Stimulated activated CD4-positive, alpha-beta T cell treated with anti-CD3 and anti-CD28 coated beads, TNF-alpha, amount 100 ng/mL, for 48 hours (primary cell): ENCODE measurements at regions not wholly inside any gene's neighbourhood (a gene's known extent, or its start where the extent isn't known, plus 50 kb on each side); places are given as distances from the start of the nearest gene placed in this dataset.
"Not testable (repeated sequence)": the region's sequence is repeated elsewhere in the genome, so short reads cannot be mapped to it uniquely, and the experiment has no call there.

ENCODE experiments used
- DNase-seq, 3 donors: peaks; one replicate each; pipeline ENCODE4 v3.0.0-alpha.2; 2020; ENCODE audit warnings: low read depth in 3 of 3

GRCh38 chr7:26076691-26077090 lies 75.3 kb upstream of the NFE2L3 start:
- DNase-seq = no peak

DNA sequence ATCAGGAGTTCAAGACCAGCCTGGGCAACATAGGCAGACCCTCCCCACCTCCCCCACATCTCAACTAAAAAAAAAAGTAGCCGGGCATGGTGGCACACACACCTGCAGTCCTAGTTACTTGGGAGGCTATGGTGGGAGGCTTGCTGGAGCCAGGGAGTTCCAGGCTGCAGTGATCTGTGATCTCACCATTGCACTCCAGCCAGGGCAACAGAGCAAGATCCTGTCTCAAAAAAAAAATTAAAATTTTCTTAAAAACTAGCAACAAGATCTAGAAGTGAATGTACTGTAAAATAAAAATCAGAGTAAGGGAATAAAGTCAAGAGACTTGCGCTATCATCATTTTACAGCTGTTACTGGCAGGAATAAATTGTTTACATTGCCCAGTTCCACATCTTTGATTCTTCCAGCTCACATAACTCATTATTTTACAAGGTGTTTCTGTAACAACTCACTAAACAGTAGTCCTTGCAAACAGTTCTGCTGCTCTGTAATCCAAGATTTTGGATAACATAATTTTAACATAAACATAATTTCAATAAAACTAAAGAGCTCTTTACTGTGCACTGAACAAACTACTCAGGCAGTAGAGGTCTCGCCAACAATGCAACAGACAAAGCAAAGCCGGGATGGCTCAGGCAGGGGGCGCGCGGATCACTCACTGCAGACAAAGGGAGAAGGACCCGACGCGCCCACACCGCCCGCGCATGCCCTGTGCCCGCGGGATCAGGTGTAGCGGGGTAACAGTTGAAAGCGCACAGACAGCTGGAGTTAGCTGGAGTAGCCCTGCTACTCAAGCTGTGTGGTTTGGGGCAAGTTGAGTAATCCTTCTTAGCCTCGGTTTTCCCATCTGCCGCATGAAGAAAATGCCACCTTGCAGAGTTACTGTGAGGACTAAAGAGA lies 73.3 kb upstream of the NFE2L3 start:
- peak; percentile 53 to 63 (median 54) for DNase-seq

GRCh38 chr7:26081638-26082037 lies 70.4 kb upstream of the NFE2L3 start:
- DNase-seq = no peak

DNA sequence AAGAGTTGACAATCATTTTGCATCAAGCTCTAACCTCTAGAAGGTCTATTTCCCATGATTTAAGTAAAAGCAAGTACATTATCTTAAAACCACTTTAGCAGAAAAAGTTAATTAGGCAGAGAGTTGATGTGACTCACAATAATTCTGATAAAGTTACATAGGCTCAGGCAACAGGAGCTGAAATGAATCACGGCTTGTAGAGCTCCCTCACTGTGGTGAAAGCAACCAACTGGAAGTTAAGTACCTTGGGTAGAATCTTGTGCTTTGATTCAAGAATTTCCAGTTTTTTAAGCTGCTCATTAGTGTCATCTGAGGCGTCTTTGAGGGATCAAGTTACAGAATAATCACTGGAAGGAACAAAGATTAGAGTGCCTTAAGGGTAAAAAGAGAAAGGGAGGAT lies 68.9 kb upstream of the NFE2L3 start:
- DNase-seq = no peak

DNA sequence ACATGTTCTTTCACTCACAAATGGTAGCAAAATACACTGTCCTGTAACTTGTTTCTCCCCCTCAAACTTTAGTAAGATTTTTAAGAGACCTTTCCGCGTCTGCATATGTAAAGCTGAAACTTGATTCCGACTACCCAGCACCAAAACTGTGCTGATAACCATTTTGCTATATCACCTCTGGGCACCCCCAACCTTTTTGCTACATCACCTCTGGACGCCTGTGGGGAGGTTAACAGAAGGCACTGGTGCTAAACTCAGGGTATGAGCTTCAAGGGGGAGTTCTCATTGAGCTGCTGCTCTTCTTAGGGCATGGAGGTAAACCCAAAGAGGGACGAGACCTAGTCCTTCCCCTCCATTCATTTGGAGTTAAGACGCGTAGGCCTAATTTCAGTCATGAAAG lies 67.6 kb upstream of the NFE2L3 start:
- DNase-seq = no peak

GRCh38 chr7:26085771-26086170 lies 66.2 kb upstream of the NFE2L3 start:
- DNase-seq = no peak

DNA sequence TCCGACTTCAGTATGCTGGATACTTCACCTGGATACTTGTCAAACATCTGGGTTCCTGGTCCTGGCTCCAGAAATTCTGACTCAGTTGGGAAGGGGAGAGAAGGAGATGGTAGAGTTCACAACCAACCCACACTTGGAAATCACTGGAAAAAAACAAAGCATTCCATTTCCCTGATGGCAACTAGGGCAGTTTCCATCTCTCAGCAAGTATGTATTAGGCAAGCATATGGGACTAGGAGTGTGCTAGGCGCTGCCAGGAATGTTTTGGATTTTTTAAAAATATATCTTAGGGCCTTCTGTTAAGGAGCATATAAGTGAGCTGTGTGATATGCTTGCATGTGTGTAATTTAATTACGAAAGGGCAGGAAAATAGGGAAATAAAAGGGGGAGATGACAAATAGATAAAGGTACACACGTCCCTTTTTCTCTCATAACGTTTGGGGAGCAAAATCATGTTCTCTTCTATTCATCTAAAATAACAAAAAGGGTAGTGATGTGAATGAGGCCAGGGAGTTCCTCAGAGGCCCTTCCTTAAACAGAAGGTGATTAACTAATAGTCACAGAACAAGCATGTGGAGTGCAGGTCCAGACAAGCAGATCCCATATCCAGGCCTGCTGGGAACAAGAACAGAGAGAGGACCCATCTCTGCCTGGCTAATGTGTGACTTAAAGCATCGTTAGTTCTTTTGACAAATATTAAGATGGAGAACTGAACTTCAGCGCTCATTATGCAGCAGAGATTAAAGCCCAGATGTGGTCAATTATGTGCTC lies 64.5 kb upstream of the NFE2L3 start:
- DNase-seq = no peak

DNA sequence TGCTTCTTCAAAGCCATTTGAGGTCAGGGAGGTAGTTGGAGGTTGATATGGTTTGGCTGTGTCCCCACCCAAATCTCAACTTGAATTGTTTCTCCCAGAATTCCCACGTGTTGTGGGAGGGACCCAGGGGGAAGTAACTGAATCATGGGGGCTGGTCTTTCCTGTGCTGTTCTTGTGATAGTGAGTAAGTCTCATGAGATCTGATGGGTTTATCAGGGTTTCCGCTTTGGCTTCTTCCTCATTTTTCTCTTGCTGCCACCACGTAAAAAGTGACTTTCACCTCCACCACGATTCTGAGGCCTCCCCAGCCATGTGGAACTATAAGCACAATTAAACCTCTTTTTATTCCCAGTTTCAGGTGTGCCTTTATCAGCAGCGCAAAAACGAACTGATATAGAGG lies 62.5 kb upstream of the NFE2L3 start:
- DNase-seq = not testable (repeated sequence)

- no peak for DNase-seq
Measured at GRCh38 chr7:26090927-26091519, 61.0 kb upstream of the NFE2L3 start.

- DNase-seq = no peak
Measured at GRCh38 chr7:26091933-26092332, 60.1 kb upstream of the NFE2L3 start.

- DNase-seq = no peak
Measured at GRCh38 chr7:26093023-26093422, 59.0 kb upstream of the NFE2L3 start.

GRCh38 chr7:26096136-26096535 lies 55.9 kb upstream of the NFE2L3 start:
- DNase-seq = no peak

DNA sequence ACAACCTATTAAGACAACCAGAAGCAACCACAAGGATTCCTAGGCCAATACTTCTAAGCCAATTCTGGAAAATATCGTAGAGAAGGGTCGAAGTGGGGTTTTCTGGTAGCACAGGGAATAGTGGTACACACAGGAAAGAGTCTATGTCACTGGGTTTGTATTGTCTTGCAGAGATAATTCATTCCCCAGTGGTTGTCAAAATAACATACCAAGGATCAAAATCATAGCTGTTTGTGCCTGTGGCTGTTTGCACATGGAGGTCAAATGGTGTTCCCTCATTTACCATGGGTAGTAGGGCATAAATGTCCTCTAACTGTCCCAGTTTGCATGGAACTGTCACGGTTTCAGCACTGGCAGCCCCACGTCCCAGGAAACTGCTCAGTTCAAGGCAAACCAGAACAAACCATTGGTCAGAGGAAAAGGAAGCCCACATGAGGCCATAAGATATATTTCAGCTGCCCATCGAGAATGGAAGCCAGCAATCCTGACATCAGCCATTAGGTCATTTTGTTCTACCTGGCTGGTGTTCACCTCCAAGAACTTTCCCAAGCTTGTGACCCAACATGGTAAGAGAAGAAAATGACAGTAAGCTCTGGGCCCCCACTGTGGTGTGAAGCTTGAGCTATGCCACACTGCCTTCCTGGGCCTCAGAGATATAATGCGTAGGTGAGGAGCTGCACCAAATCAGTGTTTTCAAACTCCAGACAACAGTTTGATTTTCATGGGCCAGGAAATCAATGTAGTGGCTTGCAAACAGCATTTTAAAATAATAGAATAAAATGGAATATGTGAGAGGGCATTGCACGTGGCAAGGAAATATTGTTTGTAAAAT lies 53.9 kb upstream of the NFE2L3 start:
- DNase-seq = no peak

GRCh38 chr7:26099236-26099635 lies 52.8 kb upstream of the NFE2L3 start:
- DNase-seq = no peak

GRCh38 chr7:26100406-26101339 lies 51.3 kb upstream of the NFE2L3 start:
- no peak for DNase-seq

DNA sequence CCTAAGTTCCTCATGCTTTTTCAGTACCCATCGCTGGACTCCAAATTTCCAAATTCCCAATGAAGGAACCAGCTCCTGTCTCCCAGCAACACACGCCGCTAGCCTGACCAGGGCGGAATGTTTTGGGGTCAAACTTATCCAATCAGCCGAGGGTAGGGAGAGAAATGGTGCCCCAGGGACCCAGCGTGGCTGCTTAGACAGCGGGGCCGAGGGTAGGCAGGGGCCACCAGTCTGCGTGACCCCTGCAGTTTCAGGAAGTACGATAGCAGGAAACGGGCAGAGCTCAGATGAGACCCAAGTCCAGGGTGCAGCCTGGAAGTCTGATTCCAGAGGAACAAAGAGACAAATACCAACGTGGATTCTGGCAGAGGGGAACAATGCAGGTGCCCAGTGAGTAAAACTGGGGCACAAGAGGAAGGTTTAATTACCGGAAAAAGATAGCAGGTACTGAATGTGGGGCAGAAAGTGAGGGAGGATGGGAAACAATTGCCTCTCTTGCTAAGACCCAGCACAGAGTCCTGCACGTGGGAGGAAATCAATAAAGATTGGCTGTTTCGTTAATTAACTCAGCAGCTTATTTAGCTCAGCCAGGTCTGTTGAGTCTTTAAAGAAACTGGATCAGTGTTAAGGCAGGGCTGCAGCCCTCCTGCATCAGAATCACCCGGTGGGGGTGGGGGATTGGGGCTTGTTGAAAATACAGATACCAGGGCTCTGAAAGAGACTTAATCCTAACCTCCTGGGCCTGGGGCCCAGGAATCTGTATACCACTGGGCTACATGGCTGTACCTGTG lies 50.4 kb upstream of the NFE2L3 start:
- DNase-seq = no peak

DNA sequence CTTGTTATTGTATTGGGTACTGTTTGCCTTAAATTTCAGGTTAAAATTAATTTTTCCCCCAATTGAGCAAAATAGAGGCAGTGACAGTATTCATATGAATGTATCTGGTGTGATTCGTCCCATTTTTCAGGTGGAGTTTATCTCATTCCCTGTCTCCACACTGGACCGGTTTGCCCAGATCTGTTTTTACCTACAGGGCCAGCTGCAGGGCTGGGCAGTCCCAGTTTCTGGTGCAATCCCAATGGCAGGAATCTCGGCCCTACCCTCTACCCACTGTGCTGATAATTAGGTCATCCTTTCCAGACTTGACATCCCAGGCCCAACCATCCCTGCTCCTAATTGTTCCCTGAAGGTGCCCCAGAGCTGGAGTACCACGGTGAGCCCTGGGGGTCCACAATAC lies 49.8 kb upstream of the NFE2L3 start:
- DNase-seq = no peak
